NCI-H82 treated with DMSO at 0.1 percent for 48 hours (cell line): ENCODE measurements at regions not wholly inside any gene's neighbourhood (a gene's known extent, or its start where the extent isn't known, plus 50 kb on each side); places are given as distances from the start of the nearest gene placed in this dataset.
"Not testable (repeated sequence)": the region's sequence is repeated elsewhere in the genome, so short reads cannot be mapped to it uniquely, and the experiment has no call there.

ENCODE experiments used
- DNase-seq: peaks from one replicate; lab custom pipeline; 2025; ENCODE audit not compliant: unreplicated experiment; lab: John Stamatoyannopoulos, UW

- no peak for DNase-seq
Measured at GRCh38 chr20:12786276-12786675, 222.5 kb upstream of the SPTLC3 start.

- DNase-seq, result no peak
Measured at GRCh38 chr20:12788632-12789299, 220.0 kb upstream of the SPTLC3 start.

- no peak for DNase-seq
Measured at GRCh38 chr20:12790859-12791258, 217.9 kb upstream of the SPTLC3 start.

- no peak for DNase-seq
Measured at GRCh38 chr20:12798286-12798685, 210.5 kb upstream of the SPTLC3 start.

- no peak for DNase-seq
Measured at GRCh38 chr20:12808006-12808567, 200.7 kb upstream of the SPTLC3 start.

- no peak for DNase-seq
Measured at GRCh38 chr20:12815231-12815768, 193.5 kb upstream of the SPTLC3 start.

GRCh38 chr20:12815778-12816408, 192.9 kb upstream of the SPTLC3 start:
- DNase-seq, result no peak

GRCh38 chr20:12821249-12821648, 187.5 kb upstream of the SPTLC3 start:
- DNase-seq, result no peak

- no peak for DNase-seq
Measured at GRCh38 chr20:12823734-12824133, 185.0 kb upstream of the SPTLC3 start.

GRCh38 chr20:12824328-12825225, 184.2 kb upstream of the SPTLC3 start:
- DNase-seq, result no peak

GRCh38 chr20:12825226-12825595, 183.6 kb upstream of the SPTLC3 start:
- DNase-seq, result no peak

GRCh38 chr20:12827816-12828385, 180.9 kb upstream of the SPTLC3 start:
- DNase-seq, result peak; percentile 22

GRCh38 chr20:12829170-12829569, 179.6 kb upstream of the SPTLC3 start:
- DNase-seq, result no peak

GRCh38 chr20:12833861-12834260, 174.9 kb upstream of the SPTLC3 start:
- DNase-seq, result no peak

GRCh38 chr20:12835999-12836398, 172.8 kb upstream of the SPTLC3 start:
- no peak for DNase-seq

- no peak for DNase-seq
Measured at GRCh38 chr20:12837646-12838045, 171.1 kb upstream of the SPTLC3 start.

- no peak for DNase-seq
Measured at GRCh38 chr20:12838261-12838866, 170.4 kb upstream of the SPTLC3 start.

GRCh38 chr20:12847872-12848271, 160.9 kb upstream of the SPTLC3 start:
- no peak for DNase-seq

- no peak for DNase-seq
Measured at GRCh38 chr20:12849225-12849910, 159.4 kb upstream of the SPTLC3 start.

- not testable (repeated sequence) for DNase-seq
Measured at GRCh38 chr20:12857643-12858042, 151.1 kb upstream of the SPTLC3 start.
